ENCODE measurements at regions not wholly inside any gene's neighbourhood (a gene's known extent, or its start where the extent isn't known, plus 50 kb on each side); places are given as distances from the start of the nearest gene placed in this dataset.

DNA sequence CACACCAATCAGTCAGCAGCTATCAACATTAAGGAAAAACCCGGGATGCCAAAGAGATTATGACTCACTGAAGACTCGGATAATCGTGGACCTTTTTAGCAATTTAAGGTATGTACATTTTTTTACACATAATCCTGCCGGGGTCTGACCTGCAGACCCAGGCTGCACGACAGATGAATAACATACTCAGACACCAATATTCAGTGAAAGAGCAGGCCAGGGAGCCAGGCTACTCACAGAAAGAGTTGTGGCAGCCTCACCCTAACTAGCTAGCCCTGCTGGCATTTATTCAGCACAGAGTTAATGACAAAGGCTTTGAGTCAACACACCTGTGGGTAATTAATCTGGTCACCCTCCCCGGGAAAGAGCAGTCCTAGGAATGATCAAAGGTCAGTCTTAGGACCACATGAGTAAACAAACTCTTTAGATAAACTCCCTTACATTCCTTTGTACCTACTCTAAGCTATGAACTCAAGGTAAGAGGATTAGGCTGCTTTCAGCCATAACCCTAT is 727.5 kb downstream of the TBL1XR1 start:
- TF ChIP-seq, protein P1, sequence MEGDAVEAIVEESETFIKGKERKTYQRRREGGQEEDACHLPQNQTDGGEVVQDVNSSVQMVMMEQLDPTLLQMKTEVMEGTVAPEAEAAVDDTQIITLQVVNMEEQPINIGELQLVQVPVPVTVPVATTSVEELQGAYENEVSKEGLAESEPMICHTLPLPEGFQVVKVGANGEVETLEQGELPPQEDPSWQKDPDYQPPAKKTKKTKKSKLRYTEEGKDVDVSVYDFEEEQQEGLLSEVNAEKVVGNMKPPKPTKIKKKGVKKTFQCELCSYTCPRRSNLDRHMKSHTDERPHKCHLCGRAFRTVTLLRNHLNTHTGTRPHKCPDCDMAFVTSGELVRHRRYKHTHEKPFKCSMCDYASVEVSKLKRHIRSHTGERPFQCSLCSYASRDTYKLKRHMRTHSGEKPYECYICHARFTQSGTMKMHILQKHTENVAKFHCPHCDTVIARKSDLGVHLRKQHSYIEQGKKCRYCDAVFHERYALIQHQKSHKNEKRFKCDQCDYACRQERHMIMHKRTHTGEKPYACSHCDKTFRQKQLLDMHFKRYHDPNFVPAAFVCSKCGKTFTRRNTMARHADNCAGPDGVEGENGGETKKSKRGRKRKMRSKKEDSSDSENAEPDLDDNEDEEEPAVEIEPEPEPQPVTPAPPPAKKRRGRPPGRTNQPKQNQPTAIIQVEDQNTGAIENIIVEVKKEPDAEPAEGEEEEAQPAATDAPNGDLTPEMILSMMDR (IDR thresholded peaks at IDR 0.05; ENCODE audit: insufficient read depth, missing control alignments) = no peak
- FAIRE-seq (no peak), DNase-seq (ENCODE audit: insufficient read length, low spot score) (no peak)

DNA sequence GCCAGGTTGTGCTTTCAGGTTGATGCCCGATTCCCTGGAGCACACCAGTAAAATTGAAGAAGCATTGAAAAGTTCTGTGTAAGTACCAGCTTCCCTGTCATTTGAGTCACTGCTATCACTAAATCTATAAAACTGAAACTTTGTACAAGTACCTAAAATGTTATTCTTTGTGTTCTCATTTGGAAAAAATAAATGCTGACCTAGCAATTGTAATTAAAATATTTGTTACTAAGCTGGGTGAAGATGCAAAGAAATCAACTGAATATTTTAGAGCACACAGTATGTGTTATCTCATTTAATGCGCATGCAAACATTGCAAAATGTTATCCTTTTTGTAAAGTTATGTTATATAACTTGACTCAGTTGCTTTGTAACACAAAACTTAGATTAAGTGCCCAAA is 733.7 kb downstream of the TBL1XR1 start:
- TF ChIP-seq, protein P1 (IDR thresholded peaks at IDR 0.05; ENCODE audit: insufficient read depth, missing control alignments) = no peak
- FAIRE-seq (no peak), DNase-seq (ENCODE audit: insufficient read length, low spot score) (no peak)

DNA sequence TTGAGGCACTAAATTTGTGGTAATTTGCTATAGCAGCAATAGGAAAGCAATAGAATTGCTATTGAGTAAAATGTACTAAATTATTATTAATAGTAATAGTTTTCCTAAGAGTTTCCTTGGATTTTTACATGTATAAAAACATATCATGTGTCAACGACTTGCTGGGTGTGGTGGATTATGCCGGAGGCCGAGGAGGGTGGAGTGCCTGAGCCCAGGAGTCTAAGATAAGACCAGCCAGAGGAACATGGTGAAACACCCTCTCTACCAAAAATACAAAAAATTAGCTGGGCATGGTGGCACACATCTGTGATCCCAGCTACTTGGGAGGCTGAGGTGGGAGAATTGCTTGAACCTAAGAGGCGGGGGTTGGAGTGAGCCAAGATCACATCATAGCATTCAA is 749.9 kb downstream of the TBL1XR1 start:
- FAIRE-seq (no peak), DNase-seq (ENCODE audit: insufficient read length, low spot score) (no peak)
- TF ChIP-seq, protein P1 (IDR thresholded peaks at IDR 0.05; ENCODE audit: insufficient read depth, missing control alignments) = no peak

DNA sequence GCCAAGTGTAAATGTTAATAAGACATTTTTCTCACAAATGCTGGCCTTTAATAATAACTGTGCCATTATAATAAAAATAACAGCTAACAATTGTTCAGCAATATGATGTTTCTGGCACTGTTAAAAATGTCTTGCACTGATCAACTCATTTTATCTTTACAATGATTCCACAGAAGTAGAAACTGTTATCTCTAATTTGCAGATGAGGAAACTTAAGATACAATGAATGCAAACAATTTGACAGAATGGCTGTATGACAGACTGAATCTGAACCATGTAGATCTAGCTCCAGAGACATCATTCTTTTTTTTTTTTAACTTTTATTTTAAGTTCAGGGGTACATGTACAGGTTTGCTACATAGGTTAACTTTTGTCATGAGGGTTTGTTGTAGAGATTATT is 755.0 kb downstream of the TBL1XR1 start:
- TF ChIP-seq, protein P1 (IDR thresholded peaks at IDR 0.05; ENCODE audit: insufficient read depth, missing control alignments) = no peak
- DNase-seq (ENCODE audit: insufficient read length, low spot score) (no peak), FAIRE-seq (no peak)

DNA sequence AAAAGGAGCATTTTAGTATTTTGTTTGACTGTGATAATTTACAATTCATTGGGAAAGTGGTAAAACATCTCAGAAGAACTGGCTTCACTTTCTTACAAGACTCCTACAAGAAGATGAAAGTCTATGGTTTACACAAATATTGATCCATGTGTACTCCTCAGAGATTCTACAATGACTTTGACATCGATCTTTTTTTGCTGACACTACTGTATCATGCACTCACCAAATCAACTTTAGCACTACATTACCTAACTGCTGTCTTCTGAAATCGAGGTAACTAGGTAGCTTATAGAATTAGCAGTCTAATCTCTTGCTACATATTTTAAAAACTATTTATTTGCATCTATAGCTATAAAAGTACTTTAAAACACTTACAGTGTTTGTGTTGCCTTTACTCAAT is 757.6 kb downstream of the TBL1XR1 start:
- peak; percentile 76 for FAIRE-seq
- TF ChIP-seq, protein P1 (IDR thresholded peaks at IDR 0.05; ENCODE audit: insufficient read depth, missing control alignments) = no peak
- no peak for DNase-seq (ENCODE audit: insufficient read length, low spot score)

DNA sequence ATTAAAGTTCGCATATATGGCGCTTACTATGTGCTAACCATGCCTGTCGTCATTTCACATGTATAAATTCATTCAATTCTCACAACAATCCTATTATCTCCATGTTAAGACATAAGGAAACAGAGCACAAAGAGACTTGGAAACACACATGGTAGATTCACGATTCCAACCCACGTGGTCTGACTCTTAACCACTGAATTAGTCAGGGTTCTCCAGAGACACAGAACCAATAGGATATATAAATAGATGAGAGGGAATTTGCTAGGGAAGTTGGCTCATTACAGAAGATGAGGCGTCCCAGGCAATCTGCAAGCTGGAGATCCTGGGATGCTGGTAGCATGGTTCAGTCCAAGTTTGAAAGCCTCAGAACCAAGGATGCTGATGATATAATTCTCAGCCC is 765.3 kb downstream of the TBL1XR1 start:
- FAIRE-seq = no peak
- no peak for DNase-seq (ENCODE audit: insufficient read length, low spot score)
- TF ChIP-seq, protein P1 (IDR thresholded peaks at IDR 0.05; ENCODE audit: insufficient read depth, missing control alignments) = no peak

DNA sequence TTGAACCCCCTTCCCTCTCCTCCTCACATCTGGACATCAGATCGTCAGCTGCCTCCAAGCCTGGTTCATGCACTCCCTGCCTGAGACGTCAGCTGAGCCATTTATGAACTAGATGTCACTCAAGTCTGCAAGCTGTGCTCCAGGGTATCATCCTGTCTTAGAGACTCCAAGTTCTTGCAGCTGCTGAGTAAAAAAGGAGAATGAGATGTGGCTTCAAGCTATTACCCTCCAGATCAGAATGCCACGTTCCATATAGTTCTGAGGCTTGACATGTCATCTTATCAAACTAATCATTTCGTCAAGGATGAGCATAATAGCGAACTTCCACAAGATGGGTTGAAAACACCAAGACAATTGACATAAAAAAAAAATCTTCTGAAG is 766.3 kb downstream of the TBL1XR1 start:
- TF ChIP-seq, protein P1 (IDR thresholded peaks at IDR 0.05; ENCODE audit: insufficient read depth, missing control alignments) = no peak
- DNase-seq (ENCODE audit: insufficient read length, low spot score) (no peak), FAIRE-seq (no peak)

Data from D721Med (cell line).